ENCODE measurements at regions not wholly inside any gene's neighbourhood (a gene's known extent, or its start where the extent isn't known, plus 50 kb on each side); places are given as distances from the start of the nearest gene placed in this dataset.
"Not testable (repeated sequence)": the region's sequence is repeated elsewhere in the genome, so short reads cannot be mapped to it uniquely, and the experiment has no call there.

GRCh38 chr14:98932431-98933325 is 339.3 kb downstream of the BCL11B start:
- no peaks in the 10 kb centered on the region for H3K9me3 ChIP-seq (ENCODE audit: control insufficient read depth, insufficient read depth, low read length)
- ATAC-seq: no peak
- H3K4me3 Mint-ChIP-seq: no peak overlapping the region

GRCh38 chr14:98934569-98934968 is 337.4 kb downstream of the BCL11B start:
- H3K4me3 ChIP-seq (ENCODE audit: low read length); intact Hi-C loops (cut with micrococcal nuclease); H3K9me3 Mint-ChIP-seq; H3K27me3 ChIP-seq (ENCODE audit: control insufficient read depth, insufficient read depth, low read length); H3K9me3 ChIP-seq (ENCODE audit: control insufficient read depth, insufficient read depth, low read length); ATAC-seq; H3K27ac Mint-ChIP-seq; H3K4me3 Mint-ChIP-seq; DNase-seq; H3K27ac ChIP-seq (ENCODE audit: low read length); H3K36me3 ChIP-seq (ENCODE audit: control insufficient read depth, insufficient read depth, low read length); H3K36me3 Mint-ChIP-seq: not testable (repeated sequence)
- Mint-ChIP-seq H3K4me1 (peaks cover 20 to 27% of the 10 kb centered on the region in 2 donors), H3K27me3 (ENCODE audit: low read depth in 2 of 2) (peaks cover 29 to 53% of the 10 kb centered on the region in 2 donors)
- WGBS (ENCODE audit: insufficient coverage): 100% methylated on average over 3 of the region's 5 CpGs
- H3K4me1 ChIP-seq (ENCODE audit: control insufficient read depth, insufficient read depth, low read length): peaks cover 21% of the 10 kb centered on the region

More at GRCh38 chr14:98932431-98933325, 339.3 kb downstream of the BCL11B start:
- intact Hi-C loops (cut with micrococcal nuclease): no loop called here
- WGBS (ENCODE audit: insufficient coverage): 70% methylated on average over 8 of the region's 8 CpGs
- peaks cover 21% of the 10 kb centered on the region for H3K4me1 ChIP-seq (ENCODE audit: control insufficient read depth, insufficient read depth, low read length)
- no peak overlapping the region for H3K4me3 ChIP-seq (ENCODE audit: low read length)
- Mint-ChIP-seq H3K9me3 (no peaks in the 10 kb centered on the region), H3K27me3 (ENCODE audit: low read depth in 2 of 2) (peaks cover 30 to 48% of the 10 kb centered on the region in 2 donors), H3K4me1 (peaks cover 20 to 27% of the 10 kb centered on the region in 2 donors), H3K36me3 (no peaks in the 10 kb centered on the region), H3K27ac (peak overlapping the region in 1 of 2 donors; percentile 54)
- DNase-seq: peak in 1 of 2 donors; percentile 54
- H3K36me3 ChIP-seq (ENCODE audit: control insufficient read depth, insufficient read depth, low read length): no peaks in the 10 kb centered on the region
- TF ChIP-seq, protein P1, sequence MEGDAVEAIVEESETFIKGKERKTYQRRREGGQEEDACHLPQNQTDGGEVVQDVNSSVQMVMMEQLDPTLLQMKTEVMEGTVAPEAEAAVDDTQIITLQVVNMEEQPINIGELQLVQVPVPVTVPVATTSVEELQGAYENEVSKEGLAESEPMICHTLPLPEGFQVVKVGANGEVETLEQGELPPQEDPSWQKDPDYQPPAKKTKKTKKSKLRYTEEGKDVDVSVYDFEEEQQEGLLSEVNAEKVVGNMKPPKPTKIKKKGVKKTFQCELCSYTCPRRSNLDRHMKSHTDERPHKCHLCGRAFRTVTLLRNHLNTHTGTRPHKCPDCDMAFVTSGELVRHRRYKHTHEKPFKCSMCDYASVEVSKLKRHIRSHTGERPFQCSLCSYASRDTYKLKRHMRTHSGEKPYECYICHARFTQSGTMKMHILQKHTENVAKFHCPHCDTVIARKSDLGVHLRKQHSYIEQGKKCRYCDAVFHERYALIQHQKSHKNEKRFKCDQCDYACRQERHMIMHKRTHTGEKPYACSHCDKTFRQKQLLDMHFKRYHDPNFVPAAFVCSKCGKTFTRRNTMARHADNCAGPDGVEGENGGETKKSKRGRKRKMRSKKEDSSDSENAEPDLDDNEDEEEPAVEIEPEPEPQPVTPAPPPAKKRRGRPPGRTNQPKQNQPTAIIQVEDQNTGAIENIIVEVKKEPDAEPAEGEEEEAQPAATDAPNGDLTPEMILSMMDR (IDR thresholded peaks at IDR 0.05): no peak
- H3K27me3 ChIP-seq (ENCODE audit: control insufficient read depth, insufficient read depth, low read length): no peaks in the 10 kb centered on the region
- H3K27ac ChIP-seq (ENCODE audit: low read length): no peak overlapping the region

DNA sequence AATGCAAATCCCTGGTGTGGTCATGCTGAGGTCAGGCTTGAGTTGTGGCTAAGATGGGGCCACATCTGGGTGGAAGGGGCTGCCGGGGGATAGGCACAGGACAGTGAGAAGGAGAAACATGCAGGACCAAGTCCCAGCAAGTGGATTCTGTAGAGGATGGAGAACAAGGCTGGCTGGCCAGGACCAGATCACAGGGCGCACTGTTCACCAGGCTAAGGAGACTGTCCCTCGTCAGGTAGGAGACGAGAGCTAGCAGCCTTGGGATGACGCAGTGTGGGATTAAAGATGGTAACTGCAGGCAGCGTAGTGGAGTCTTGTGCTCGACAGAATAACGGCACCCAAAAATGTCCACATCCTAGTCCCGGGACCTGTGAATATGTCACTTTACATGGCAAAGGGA is 336.1 kb downstream of the BCL11B start:
- H3K27ac Mint-ChIP-seq: no peak overlapping the region

GRCh38 chr14:98937021-98937420 is 335.0 kb downstream of the BCL11B start:
- no peaks in the 10 kb centered on the region for H3K9me3 ChIP-seq (ENCODE audit: control insufficient read depth, insufficient read depth, low read length)
- peaks cover 11% of the 10 kb centered on the region for H3K4me1 ChIP-seq (ENCODE audit: control insufficient read depth, insufficient read depth, low read length)
- H3K4me1 Mint-ChIP-seq: peaks cover 12 to 15% of the 10 kb centered on the region in 2 donors
- no peak for ATAC-seq
- TF ChIP-seq, protein P1 (IDR thresholded peaks at IDR 0.05): no peak
- no peaks in the 10 kb centered on the region for H3K9me3 Mint-ChIP-seq
- H3K27me3 Mint-ChIP-seq (ENCODE audit: low read depth in 2 of 2): peaks cover 37 to 71% of the 10 kb centered on the region in 2 donors
- H3K27me3 ChIP-seq (ENCODE audit: control insufficient read depth, insufficient read depth, low read length): no peaks in the 10 kb centered on the region
- WGBS (ENCODE audit: insufficient coverage): 69% methylated on average over 1 of the region's 1 CpG
- no peaks in the 10 kb centered on the region for H3K36me3 ChIP-seq (ENCODE audit: control insufficient read depth, insufficient read depth, low read length)
- H3K27ac ChIP-seq (ENCODE audit: low read length): no peak overlapping the region
- H3K4me3 Mint-ChIP-seq: no peak overlapping the region
- no peak overlapping the region for H3K4me3 ChIP-seq (ENCODE audit: low read length)
- intact Hi-C loops (cut with micrococcal nuclease): no loop called here
- H3K36me3 Mint-ChIP-seq: no peaks in the 10 kb centered on the region
- no peak for DNase-seq
- H3K27ac Mint-ChIP-seq: no peak overlapping the region

More for the DNA sequence above, 336.1 kb downstream of the BCL11B start:
- intact Hi-C loops (cut with micrococcal nuclease): no loop called here
- TF ChIP-seq, protein P1 (IDR thresholded peaks at IDR 0.05): no peak
- Mint-ChIP-seq H3K27me3 (ENCODE audit: low read depth in 2 of 2) (peaks cover 33 to 66% of the 10 kb centered on the region in 2 donors), H3K4me1 (peaks cover 20 to 26% of the 10 kb centered on the region in 2 donors), H3K9me3 (no peaks in the 10 kb centered on the region), H3K4me3 (no peak overlapping the region), H3K36me3 (no peaks in the 10 kb centered on the region)
- Histone ChIP-seq H3K9me3 (ENCODE audit: control insufficient read depth, insufficient read depth, low read length) (no peaks in the 10 kb centered on the region), H3K4me3 (ENCODE audit: low read length) (no peak overlapping the region), H3K27me3 (ENCODE audit: control insufficient read depth, insufficient read depth, low read length) (no peaks in the 10 kb centered on the region), H3K4me1 (ENCODE audit: control insufficient read depth, insufficient read depth, low read length) (peaks cover 21% of the 10 kb centered on the region), H3K27ac (ENCODE audit: low read length) (no peak overlapping the region), H3K36me3 (ENCODE audit: control insufficient read depth, insufficient read depth, low read length) (no peaks in the 10 kb centered on the region)
- no peak for ATAC-seq
- 95% methylated on average over 9 of the region's 9 CpGs for WGBS (ENCODE audit: insufficient coverage)
- DNase-seq: no peak
